ENCODE measurements at regions not wholly inside any gene's neighbourhood (a gene's known extent, or its start where the extent isn't known, plus 50 kb on each side); places are given as distances from the start of the nearest gene placed in this dataset.

DNA sequence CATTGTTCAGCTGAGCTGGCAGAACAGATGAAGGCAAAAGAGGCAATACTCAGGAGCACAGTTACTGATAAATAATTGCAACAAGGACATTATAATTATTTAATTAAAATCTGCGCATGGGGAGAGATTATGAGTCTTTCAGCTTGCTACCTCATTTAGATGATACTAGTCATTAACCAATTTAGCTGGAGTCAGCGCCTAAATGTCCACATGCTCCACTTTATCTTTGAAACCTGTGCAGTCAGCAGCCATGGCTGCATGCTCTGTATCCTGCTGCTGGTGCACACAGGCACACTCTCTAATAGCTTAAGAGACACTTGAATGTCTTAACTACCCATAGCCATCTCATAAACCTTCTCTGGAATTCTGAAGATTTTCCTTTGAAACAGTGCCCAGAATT is 196.8 kb downstream of the PPP1R3A start:
- Histone ChIP-seq H3K27me3 (no peaks in the 10 kb centered on the region), H3K79me2 (ENCODE audit: low read depth) (no peaks in the 10 kb centered on the region), H3K4me3 (no peak overlapping the region), H2AFZ (replicated peaks) (no peak overlapping the region), H3K4me2 (no peak overlapping the region), H3F3A (ENCODE audit: low read depth) (no peaks in the 10 kb centered on the region), H3K9me3 (ENCODE audit: low read depth) (peaks cover 4% of the 10 kb centered on the region), H3K36me3 (no peaks in the 10 kb centered on the region), H3K4me1 (no peaks in the 10 kb centered on the region), H4K20me1 (ENCODE audit: low read depth) (no peaks in the 10 kb centered on the region), H3K27ac (no peak overlapping the region), H3K9ac (no peak overlapping the region)
- Mint-ChIP-seq H3K9me3 (no peaks in the 10 kb centered on the region), H3K4me3 (no peak overlapping the region), H3K27ac (no peak overlapping the region), H3K36me3 (no peaks in the 10 kb centered on the region), H3K27me3 (ENCODE audit: insufficient read depth, low read depth) (no peaks in the 10 kb centered on the region), H3K4me1 (no peaks in the 10 kb centered on the region)
- TF ChIP-seq, protein P1, sequence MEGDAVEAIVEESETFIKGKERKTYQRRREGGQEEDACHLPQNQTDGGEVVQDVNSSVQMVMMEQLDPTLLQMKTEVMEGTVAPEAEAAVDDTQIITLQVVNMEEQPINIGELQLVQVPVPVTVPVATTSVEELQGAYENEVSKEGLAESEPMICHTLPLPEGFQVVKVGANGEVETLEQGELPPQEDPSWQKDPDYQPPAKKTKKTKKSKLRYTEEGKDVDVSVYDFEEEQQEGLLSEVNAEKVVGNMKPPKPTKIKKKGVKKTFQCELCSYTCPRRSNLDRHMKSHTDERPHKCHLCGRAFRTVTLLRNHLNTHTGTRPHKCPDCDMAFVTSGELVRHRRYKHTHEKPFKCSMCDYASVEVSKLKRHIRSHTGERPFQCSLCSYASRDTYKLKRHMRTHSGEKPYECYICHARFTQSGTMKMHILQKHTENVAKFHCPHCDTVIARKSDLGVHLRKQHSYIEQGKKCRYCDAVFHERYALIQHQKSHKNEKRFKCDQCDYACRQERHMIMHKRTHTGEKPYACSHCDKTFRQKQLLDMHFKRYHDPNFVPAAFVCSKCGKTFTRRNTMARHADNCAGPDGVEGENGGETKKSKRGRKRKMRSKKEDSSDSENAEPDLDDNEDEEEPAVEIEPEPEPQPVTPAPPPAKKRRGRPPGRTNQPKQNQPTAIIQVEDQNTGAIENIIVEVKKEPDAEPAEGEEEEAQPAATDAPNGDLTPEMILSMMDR (IDR thresholded peaks at IDR 0.05), result no peak
- TF ChIP-seq EZH2phosphoT487 (IDR thresholded peaks at IDR 0.05), result no peak
- TF ChIP-seq EZH2 (IDR thresholded peaks at IDR 0.05), result no peak
- no peak for DNase-seq (ENCODE audit: low spot score)

DNA sequence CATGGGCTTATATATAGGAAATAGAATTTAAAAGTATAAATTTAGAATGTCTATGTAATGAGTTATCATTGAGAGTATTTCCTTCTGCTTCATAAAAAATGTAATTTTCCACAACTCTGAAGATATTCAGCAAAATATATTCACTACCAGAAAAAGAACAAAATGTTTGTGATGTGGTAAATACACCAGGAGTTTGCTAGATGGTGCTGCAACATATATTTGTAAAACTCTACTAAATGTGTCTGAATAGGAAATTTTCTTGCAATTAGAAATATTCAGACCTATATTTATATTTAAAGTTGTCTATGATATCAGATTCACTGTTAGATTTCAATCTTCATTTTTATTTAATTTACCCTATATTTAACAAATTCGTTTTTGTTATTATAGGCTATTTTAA is 201.1 kb downstream of the PPP1R3A start:
- Histone ChIP-seq H3K4me2 (no peak overlapping the region), H2AFZ (replicated peaks) (no peak overlapping the region), H3K27me3 (no peaks in the 10 kb centered on the region), H3K79me2 (ENCODE audit: low read depth) (no peaks in the 10 kb centered on the region), H3K4me1 (no peaks in the 10 kb centered on the region), H3K9ac (no peak overlapping the region), H3K4me3 (no peak overlapping the region), H3F3A (ENCODE audit: low read depth) (no peaks in the 10 kb centered on the region), H3K36me3 (no peaks in the 10 kb centered on the region), H3K9me3 (ENCODE audit: low read depth) (no peaks in the 10 kb centered on the region), H3K27ac (no peak overlapping the region), H4K20me1 (ENCODE audit: low read depth) (no peaks in the 10 kb centered on the region)
- H3K36me3 Mint-ChIP-seq, result no peaks in the 10 kb centered on the region
- H3K9me3 Mint-ChIP-seq, result no peaks in the 10 kb centered on the region
- TF ChIP-seq, protein P1 (IDR thresholded peaks at IDR 0.05), result no peak
- TF ChIP-seq EZH2phosphoT487 (IDR thresholded peaks at IDR 0.05) (no peak), EZH2 (IDR thresholded peaks at IDR 0.05) (no peak)
- no peak for DNase-seq (ENCODE audit: low spot score)
- H3K27me3 Mint-ChIP-seq (ENCODE audit: insufficient read depth, low read depth), result no peaks in the 10 kb centered on the region
- peaks cover 3% of the 10 kb centered on the region for H3K4me1 Mint-ChIP-seq
- H3K27ac Mint-ChIP-seq, result no peak overlapping the region
- H3K4me3 Mint-ChIP-seq, result no peak overlapping the region

DNA sequence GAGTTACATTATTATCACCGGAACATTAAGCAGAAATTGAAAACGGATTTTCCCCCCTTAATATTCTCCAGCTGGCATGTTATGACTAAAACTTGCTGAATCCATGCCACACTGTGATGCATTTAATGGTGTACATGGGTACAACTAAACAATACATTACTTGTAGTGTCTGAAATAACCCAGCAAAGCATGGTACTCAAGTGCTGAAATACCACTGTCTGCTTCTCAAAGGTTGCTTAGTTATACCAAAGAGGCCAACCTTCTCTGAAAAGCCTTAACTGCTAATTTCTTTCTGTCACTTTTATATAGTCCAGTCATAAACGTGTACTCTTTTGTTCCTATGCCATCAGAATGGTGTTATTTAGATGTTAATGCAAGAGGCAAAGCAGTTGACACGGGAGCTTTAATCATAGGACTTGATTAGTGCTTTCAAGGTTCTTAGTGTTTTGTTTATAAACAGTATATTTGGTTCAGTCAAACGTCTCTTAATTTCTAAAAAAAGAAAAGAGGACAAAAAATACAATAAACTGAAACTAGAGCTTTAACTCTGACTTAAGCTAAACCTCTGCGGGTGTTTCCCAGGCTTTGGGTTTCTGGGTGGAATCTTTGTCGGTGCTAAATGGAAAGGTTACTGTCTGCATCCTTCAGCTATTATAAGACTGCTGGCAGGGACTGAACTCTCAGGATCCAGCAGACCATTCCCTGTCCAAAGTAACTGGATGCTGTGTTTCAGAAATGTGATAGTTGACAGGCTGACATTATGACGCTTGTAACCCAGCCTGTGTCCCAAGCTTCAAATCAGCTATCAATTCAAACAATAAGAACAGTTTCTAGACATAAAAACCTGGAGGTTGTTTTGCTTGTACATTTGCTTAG is 202.6 kb downstream of the PPP1R3A start:
- H2AFZ ChIP-seq (replicated peaks), result no peak overlapping the region
- H3K4me3 Mint-ChIP-seq, result no peak overlapping the region
- H3K9me3 ChIP-seq (ENCODE audit: low read depth), result no peaks in the 10 kb centered on the region

More for the DNA sequence above, 202.6 kb downstream of the PPP1R3A start:
- H3K9me3 Mint-ChIP-seq, result peaks cover 2% of the 10 kb centered on the region
- Histone ChIP-seq H3K27me3 (no peaks in the 10 kb centered on the region), H3K79me2 (ENCODE audit: low read depth) (no peaks in the 10 kb centered on the region), H3F3A (ENCODE audit: low read depth) (no peaks in the 10 kb centered on the region), H3K4me2 (no peak overlapping the region), H3K9ac (no peak overlapping the region), H3K4me1 (no peaks in the 10 kb centered on the region), H3K4me3 (no peak overlapping the region), H4K20me1 (ENCODE audit: low read depth) (no peaks in the 10 kb centered on the region), H3K36me3 (no peaks in the 10 kb centered on the region), H3K27ac (no peak overlapping the region)
- H3K27me3 Mint-ChIP-seq (ENCODE audit: insufficient read depth, low read depth), result peaks cover 3% of the 10 kb centered on the region
- no peak for DNase-seq (ENCODE audit: low spot score)
- TF ChIP-seq EZH2 (IDR thresholded peaks at IDR 0.05) (no peak), EZH2phosphoT487 (IDR thresholded peaks at IDR 0.05) (no peak)
- TF ChIP-seq, protein P1 (IDR thresholded peaks at IDR 0.05), result no peak
- H3K36me3 Mint-ChIP-seq, result no peaks in the 10 kb centered on the region
- H3K27ac Mint-ChIP-seq, result no peak overlapping the region
- peaks cover 3% of the 10 kb centered on the region for H3K4me1 Mint-ChIP-seq
